Kidney (tissue), 13 donors: ENCODE measurements at regions not wholly inside any gene's neighbourhood (a gene's known extent, or its start where the extent isn't known, plus 50 kb on each side); places are given as distances from the start of the nearest gene placed in this dataset.

Source experiments
- DNase-seq, 5 donors: peaks; one replicate each; pipeline ENCODE4 v3.0.0-alpha.2; 2013 to 2020
- FAIRE-seq: peaks from 2 replicates; lab custom pipeline; 2012; peaks lifted over from hg19 to GRCh38; lab: Jason Lieb, UNC
- H3K27ac ChIP-seq, 2 donors: one replicate each; pipeline ENCODE4 v1.7.0; 2013; ENCODE audit warnings: low read depth in 2 of 2, low read length in 2 of 2, inconsistent platforms in 1 of 2
- H3K27me3 ChIP-seq: one replicate; pipeline ENCODE4 v1.7.1; 2013; ENCODE audit warnings: low read length, inconsistent platforms; ENCODE audit not compliant: control insufficient read depth, insufficient read depth
- H3K36me3 ChIP-seq, 3 donors: one replicate each; pipeline versions ENCODE4 v1.7.0 to v1.7.1; 2013; ENCODE audit warnings: low read length in 3 of 3, control low read depth in 1 of 3, inconsistent platforms in 1 of 3; ENCODE audit not compliant: insufficient read depth in 3 of 3, control insufficient read depth in 2 of 3
- H3K4me1 ChIP-seq, 3 donors: one replicate each; pipeline versions ENCODE4 v1.7.0 to v1.7.1; 2013; ENCODE audit warnings: low read length in 3 of 3, inconsistent platforms in 1 of 3, low read depth in 1 of 3; ENCODE audit not compliant: control insufficient read depth in 2 of 3, insufficient read depth in 2 of 3
- H3K4me3 ChIP-seq, 3 donors: one replicate each; pipeline versions ENCODE4 v1.7.0 to v1.8.1; 2013; ENCODE audit warnings: low read length in 3 of 3, control low read depth in 1 of 3, inconsistent platforms in 1 of 3
- H3K9ac ChIP-seq, 3 donors: one replicate each; pipeline versions ENCODE4 v1.7.0 to v1.7.1; 2013; ENCODE audit warnings: low read length in 3 of 3, control low read depth in 1 of 3, inconsistent platforms in 1 of 3
- H3K9me3 ChIP-seq, 3 donors: one replicate each; pipeline versions ENCODE4 v1.7.0 to v1.7.1; 2013; ENCODE audit warnings: low read length in 3 of 3, control low read depth in 1 of 3, inconsistent platforms in 1 of 3; ENCODE audit not compliant: control insufficient read depth in 2 of 3, insufficient read depth in 1 of 3
- CTCF ChIP-seq: IDR thresholded peaks from 3 replicates; pipeline ENCODE4 v1.5.1; 2012; ENCODE audit warnings: mild to moderate bottlenecking, moderate library complexity, borderline replicate concordance; ENCODE audit not compliant: insufficient read depth; ENCODE audit errors: extremely low read depth
- intact Hi-C: fragments of 100-400 bp; cut with DNase I; formaldehyde crosslinking; loops from one replicate; pipeline ENCODE4 v1.11.1; 2022
- donor health status: control.
- donor health status: control.
- donor health status: control.
- donor health status: control.
- donor health status: control.
- donor health status: DM: yes; HTN: yes; CAD: no.
- donor health status: Normal renal cell carcinoma (clear cell type).

GRCh38 chr9:26158631-26159150 is 480.4 kb upstream of the TUSC1 start:
- Histone ChIP-seq H3K27me3 (no peaks in the 10 kb centered on the region), H3K4me1 (no peaks in the 10 kb centered on the region), H3K36me3 (no peaks in the 10 kb centered on the region), H3K9me3 (no peaks in the 10 kb centered on the region), H3K27ac (no peak overlapping the region), H3K9ac (no peak overlapping the region), H3K4me3 (no peak overlapping the region)
- DNase-seq (no peak), FAIRE-seq (no peak)
- intact Hi-C loops: no loop called here
- TF ChIP-seq CTCF: no peak

- intact Hi-C loops: no loop called here
- no peak for FAIRE-seq
- no peak overlapping the region for H3K4me3 ChIP-seq
These were observed 479.2 kb upstream of the TUSC1 start for GRCh38 chr9:26157411-26157810.

GRCh38 chr9:26152350-26152749 is 474.1 kb upstream of the TUSC1 start:
- H3K4me3 ChIP-seq: no peak overlapping the region
- intact Hi-C loops: no loop called here
- no peak overlapping the region for H3K27ac ChIP-seq
- no peaks in the 10 kb centered on the region for H3K36me3 ChIP-seq
- H3K27me3 ChIP-seq: no peaks in the 10 kb centered on the region
- no peaks in the 10 kb centered on the region for H3K4me1 ChIP-seq
- FAIRE-seq (no peak), DNase-seq (no peak)
- H3K9ac ChIP-seq: no peak overlapping the region
- no peak for TF ChIP-seq CTCF
- H3K9me3 ChIP-seq: no peaks in the 10 kb centered on the region

More at GRCh38 chr9:26157411-26157810, 479.2 kb upstream of the TUSC1 start:
- H3K27ac ChIP-seq: no peak overlapping the region
- H3K36me3 ChIP-seq: no peaks in the 10 kb centered on the region
- H3K27me3 ChIP-seq: no peaks in the 10 kb centered on the region
- no peak for TF ChIP-seq CTCF
- H3K9ac ChIP-seq: no peak overlapping the region
- no peaks in the 10 kb centered on the region for H3K9me3 ChIP-seq
- no peaks in the 10 kb centered on the region for H3K4me1 ChIP-seq
- no peak for DNase-seq

GRCh38 chr9:26148128-26148527 is 469.9 kb upstream of the TUSC1 start:
- no peaks in the 10 kb centered on the region for H3K9me3 ChIP-seq
- no peak overlapping the region for H3K9ac ChIP-seq
- intact Hi-C loops: no loop called here
- no peak for TF ChIP-seq CTCF
- no peaks in the 10 kb centered on the region for H3K36me3 ChIP-seq
- DNase-seq: no peak
- FAIRE-seq: no peak
- H3K27me3 ChIP-seq: no peaks in the 10 kb centered on the region
- H3K4me3 ChIP-seq: no peak overlapping the region
- no peak overlapping the region for H3K27ac ChIP-seq
- no peaks in the 10 kb centered on the region for H3K4me1 ChIP-seq
